GM12864 (cell line): ENCODE measurements at regions not wholly inside any gene's neighbourhood (a gene's known extent, or its start where the extent isn't known, plus 50 kb on each side); places are given as distances from the start of the nearest gene placed in this dataset.

Experiments
- DNase-seq: peaks from one replicate; pipeline ENCODE4 v3.0.0-alpha.2; 2011; ENCODE audit warnings: low read depth
- H3K4me3 ChIP-seq: 2 replicates; pipeline ENCODE4 v1.5.1; 2011; ENCODE audit warnings: mild to moderate bottlenecking, low read depth, low read length, control low read depth
- CTCF ChIP-seq: IDR thresholded peaks from 2 replicates; pipeline ENCODE4 v1.5.1; 2011; ENCODE audit warnings: low read depth, mild to moderate bottlenecking, moderate library complexity, low read length, control low read depth, inconsistent platforms; ENCODE audit errors: missing control alignments

- H3K4me3 ChIP-seq: no peak overlapping the region
- no peak for DNase-seq
- no peak for TF ChIP-seq CTCF
These were observed 304.4 kb upstream of the SHH start for GRCh38 chr7:156116514-156117215.

- H3K4me3 ChIP-seq: no peak overlapping the region
These were observed 303.3 kb upstream of the SHH start for GRCh38 chr7:156115582-156115981.

GRCh38 chr7:156113731-156114130 is 301.5 kb upstream of the SHH start:
- DNase-seq: no peak
- H3K4me3 ChIP-seq: no peak overlapping the region
- no peak for TF ChIP-seq CTCF

More at GRCh38 chr7:156115582-156115981, 303.3 kb upstream of the SHH start:
- no peak for DNase-seq
- no peak for TF ChIP-seq CTCF

- no peak for DNase-seq
- no peak overlapping the region for H3K4me3 ChIP-seq
- TF ChIP-seq CTCF: no peak
These were observed 297.7 kb upstream of the SHH start for GRCh38 chr7:156109988-156110387.

GRCh38 chr7:156109076-156109475 is 296.8 kb upstream of the SHH start:
- no peak overlapping the region for H3K4me3 ChIP-seq
- no peak for TF ChIP-seq CTCF

GRCh38 chr7:156107957-156108356 is 295.7 kb upstream of the SHH start:
- DNase-seq: no peak
- H3K4me3 ChIP-seq: no peak overlapping the region
- no peak for TF ChIP-seq CTCF

More at GRCh38 chr7:156109076-156109475, 296.8 kb upstream of the SHH start:
- no peak for DNase-seq

GRCh38 chr7:156106107-156106426 is 293.8 kb upstream of the SHH start:
- DNase-seq: no peak
- H3K4me3 ChIP-seq: no peak overlapping the region
- no peak for TF ChIP-seq CTCF
